Stimulated activated CD8-positive, alpha-beta memory T cell treated with anti-CD3 and anti-CD28 coated beads, Interleukin-4, amount 100 ng/mL, for 48 hours (primary cell): ENCODE measurements at regions not wholly inside any gene's neighbourhood (a gene's known extent, or its start where the extent isn't known, plus 50 kb on each side); places are given as distances from the start of the nearest gene placed in this dataset.
"Not testable (repeated sequence)": the region's sequence is repeated elsewhere in the genome, so short reads cannot be mapped to it uniquely, and the experiment has no call there.

ENCODE experiments used
- DNase-seq: peaks from one replicate; pipeline ENCODE4 v3.0.0-alpha.2; 2020

DNA sequence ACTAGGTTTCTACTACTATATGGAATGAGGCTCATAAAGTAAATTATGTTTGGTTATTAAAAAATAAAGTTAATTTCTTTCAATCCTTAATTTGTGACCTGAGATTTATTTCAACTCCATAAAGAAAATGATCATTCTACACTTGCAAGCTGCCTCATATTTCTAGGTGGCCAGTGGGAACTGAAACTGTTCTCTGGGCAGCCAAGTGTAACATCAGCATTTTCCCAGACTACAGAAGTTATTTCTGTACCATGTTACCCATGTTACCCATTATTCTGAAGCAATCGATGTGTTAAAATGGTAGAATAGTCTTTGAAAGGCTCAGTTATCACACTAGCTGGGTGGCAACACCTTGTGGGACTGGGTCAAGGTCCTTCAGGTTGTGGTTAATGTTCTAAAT lies 139.3 kb upstream of the FBXO11 start:
- no peak for DNase-seq

DNA sequence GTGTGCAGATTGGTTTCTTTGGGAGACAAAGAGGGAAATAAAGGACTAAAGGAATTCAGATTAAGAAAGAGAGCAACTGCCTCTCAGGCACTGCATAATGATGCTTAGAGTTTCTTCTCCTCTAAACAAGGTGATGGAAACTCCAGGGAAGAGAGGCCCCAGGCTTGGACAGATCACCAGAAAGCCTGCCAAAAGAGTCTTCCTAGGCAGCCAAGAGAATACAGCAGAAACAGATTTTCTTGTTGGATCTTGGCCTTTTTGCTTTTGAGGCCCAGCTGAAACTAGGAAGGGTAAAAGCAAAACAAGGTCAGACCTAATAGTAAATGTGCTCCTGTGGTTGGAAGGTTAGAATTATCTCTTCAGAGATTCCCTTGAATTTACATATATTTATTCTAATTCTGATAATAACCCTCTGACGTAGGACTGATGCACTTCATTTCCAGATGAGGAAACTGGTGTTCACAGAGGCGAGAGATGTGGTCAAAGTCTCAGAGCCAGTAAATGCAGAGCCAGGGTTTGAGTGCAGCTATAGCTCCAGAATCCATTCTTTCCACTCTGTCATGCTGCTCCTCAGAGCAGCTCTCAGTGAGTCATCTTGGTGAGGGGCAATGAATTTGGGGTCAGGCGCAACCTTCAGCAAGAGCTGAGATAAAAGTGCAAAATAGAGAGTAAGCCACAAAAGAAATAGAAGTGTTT lies 142.3 kb upstream of the FBXO11 start:
- DNase-seq: no peak

DNA sequence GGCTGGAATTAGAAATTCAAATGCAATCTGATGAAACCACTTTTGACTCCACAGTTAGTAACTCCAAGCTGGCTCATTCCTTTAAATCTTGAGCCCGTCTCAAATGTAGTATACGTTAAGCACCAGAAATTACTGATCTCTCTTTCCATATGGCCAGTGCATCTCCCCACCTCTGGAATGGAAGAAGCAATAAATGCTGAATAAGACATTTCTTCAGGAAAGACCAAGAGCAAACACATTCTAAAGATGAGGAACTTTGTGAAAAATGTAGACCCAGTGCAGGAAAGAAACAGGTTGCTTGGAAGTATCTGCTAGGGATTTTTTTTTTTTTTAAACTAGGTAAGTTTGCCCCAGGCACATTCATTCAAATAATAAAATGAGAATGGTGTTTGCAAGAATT lies 143.1 kb upstream of the FBXO11 start:
- no peak for DNase-seq

- no peak for DNase-seq
Measured at GRCh38 chr2:48050711-48051110, 144.4 kb upstream of the FBXO11 start.

DNA sequence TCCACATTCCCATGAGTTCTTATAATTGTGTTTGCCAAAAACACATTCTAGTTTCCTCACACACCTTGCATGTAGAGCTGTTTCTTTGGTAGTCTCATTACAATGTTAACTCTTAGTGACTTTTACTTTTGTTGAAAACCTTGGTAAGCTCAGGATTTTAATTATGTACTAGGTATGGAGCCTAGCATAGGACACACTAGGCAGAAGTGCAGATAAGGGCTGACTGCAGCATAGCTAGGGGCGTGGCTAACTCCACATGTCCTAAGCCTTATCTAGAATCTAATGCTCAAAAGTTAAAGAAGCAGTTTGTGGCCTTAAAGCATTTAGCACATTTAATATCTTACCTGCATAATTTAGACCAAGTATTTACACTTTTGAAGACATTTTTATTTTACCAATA lies 153.7 kb upstream of the FBXO11 start:
- DNase-seq: no peak

DNA sequence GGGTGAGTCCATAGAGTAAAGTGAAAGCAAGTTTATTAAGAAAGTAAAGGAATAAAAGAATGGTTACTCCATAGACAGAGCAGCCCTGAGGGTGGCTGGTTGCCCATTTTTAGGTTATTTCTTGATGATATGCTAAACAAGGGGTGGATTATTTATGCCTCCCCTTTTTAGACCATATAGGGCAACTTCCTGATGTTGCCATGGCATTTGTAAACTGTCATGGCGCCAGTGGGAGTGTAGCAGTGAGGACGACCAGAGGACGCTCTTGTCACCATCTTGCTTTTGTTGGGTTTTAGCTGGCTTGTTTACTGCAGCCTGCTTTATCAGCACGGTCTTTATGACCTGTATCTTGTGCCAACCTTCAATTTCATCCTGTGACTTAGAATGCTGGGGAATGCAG lies 155.4 kb upstream of the FBXO11 start:
- not testable (repeated sequence) for DNase-seq

DNA sequence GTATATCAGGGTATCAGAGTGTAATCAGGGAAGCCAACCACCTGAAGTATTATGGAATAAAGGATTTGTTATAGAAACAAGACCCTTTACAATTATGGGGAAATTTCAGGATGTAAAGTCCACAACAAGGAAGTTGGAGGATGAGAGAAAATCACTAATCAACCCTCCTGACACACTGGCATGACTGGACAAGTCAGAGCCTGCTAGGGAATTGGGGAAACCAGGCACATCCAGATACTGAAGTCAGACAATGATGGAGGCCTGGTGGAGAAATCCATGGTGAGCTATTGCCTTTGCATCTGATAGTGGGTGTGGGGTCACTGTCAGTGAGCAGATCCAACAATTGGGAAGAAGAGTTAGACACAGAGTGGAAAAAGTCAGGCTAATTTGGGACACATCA lies 158.8 kb upstream of the FBXO11 start:
- DNase-seq: no peak

DNA sequence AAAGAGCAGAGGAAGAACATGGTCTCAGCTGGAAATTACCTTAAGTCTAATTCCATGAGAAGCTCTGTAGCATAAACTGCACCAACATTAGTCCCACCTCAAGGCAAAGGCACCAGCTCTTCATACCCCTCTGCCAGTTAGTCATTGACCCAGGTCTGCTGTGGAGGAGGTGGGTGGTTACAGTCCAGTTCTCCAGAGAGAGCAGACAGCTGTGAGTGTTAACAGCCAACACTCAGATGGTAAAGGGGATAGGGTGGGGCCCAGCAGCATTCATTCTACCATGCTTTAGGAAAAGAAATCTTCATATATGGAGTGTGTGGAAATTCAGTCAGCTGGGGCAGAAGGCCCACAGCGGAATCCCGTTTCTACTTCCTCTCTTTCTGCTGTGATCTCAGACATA lies 159.7 kb upstream of the FBXO11 start:
- DNase-seq: no peak

GRCh38 chr2:48069769-48070168 lies 163.5 kb upstream of the FBXO11 start:
- DNase-seq: no peak

DNA sequence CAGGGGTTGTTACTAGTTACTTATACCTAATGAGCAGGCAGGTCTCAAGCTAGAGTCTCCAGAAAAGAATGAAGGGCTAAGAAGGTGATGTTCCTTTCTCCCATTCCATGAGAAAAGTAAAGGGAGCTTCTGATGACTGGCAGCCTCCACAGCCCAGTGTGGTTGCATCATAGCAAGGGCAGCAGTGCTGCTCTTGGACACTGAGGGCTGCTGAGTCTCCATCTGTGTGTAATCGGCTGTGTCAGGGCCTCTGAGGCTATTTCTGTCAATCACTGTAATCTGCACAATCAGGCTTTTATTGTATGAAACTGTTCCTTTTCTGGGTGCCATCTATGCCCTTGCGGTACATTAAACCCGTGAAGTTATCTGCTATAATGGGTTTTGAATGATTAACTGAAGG lies 164.1 kb upstream of the FBXO11 start:
- no peak for DNase-seq

- DNase-seq: no peak
Measured at GRCh38 chr2:48072583-48072982, 166.3 kb upstream of the FBXO11 start.

GRCh38 chr2:48075631-48076030 lies 169.3 kb upstream of the FBXO11 start:
- DNase-seq: no peak

DNA sequence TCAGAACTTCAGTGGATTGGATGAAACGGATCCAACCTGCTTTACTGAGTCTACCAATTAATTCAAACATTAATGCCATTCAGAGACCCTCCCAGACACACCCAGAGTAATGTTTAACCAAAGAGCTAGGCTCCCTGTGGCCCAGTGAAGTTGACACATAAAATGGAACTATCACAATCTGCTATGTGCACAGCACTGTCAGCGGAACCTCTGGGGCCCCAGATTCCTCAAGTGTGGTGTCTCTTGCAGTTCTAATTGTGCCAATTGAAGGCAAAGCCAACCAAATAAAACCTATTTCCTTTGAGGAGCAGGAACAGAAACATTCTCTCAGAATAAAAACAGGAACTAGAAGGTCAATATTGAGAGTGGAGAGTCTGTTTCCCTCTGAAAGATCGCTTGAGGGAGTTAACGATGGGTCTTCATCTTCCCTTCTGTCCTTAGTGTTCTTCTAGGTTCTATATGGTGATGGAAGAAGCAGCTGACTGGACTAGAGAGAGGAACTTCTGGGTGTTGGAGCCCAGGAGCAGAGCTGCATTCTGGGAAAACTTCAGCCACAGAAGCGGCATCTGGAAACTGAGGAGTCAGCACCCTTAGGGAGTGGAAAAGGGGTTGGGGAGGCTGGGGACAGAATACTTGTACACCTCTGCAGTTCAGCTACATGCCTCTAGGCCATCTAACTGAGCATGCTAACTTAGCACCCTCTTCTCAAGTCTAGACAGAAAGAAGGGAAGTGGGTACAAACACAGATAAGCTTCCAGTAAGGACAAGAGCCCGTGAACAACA lies 174.4 kb upstream of the FBXO11 start:
- DNase-seq: no peak

- no peak for DNase-seq
Measured at GRCh38 chr2:48081317-48081628, 175.0 kb upstream of the FBXO11 start.

GRCh38 chr2:48085888-48086287 lies 179.6 kb upstream of the FBXO11 start:
- no peak for DNase-seq

DNA sequence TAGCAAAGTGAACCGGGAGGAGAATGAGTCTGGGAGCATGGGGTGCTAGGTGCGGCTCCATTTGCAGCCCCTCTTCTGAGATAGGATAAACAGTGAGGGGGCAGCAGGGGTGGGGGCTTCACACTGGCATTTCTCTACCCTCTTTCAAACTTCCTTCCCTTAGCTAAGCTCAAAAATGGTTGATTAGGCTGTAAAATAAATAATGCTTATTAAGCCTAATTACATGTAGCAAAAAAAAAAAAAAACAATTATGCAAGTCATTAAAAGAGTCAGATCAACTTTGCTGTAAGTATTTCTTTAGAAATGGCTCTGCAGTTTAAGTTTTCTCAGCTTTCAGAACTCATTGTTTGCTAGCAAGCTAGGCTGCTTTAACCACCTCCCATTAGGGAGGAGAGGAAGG lies 182.7 kb upstream of the FBXO11 start:
- DNase-seq: no peak

GRCh38 chr2:48089644-48090043 lies 183.3 kb upstream of the FBXO11 start:
- no peak for DNase-seq

- DNase-seq: no peak
Measured at GRCh38 chr2:48092846-48093803, 186.8 kb upstream of the FBXO11 start.

GRCh38 chr2:48096765-48097164 lies 190.5 kb upstream of the FBXO11 start:
- not testable (repeated sequence) for DNase-seq

- no peak for DNase-seq
Measured at GRCh38 chr2:48098539-48098938, 192.2 kb upstream of the FBXO11 start.

GRCh38 chr2:48104418-48104817 lies 198.1 kb upstream of the FBXO11 start:
- no peak for DNase-seq

GRCh38 chr2:48105848-48106247 lies 199.6 kb upstream of the FBXO11 start:
- DNase-seq: no peak

- DNase-seq: no peak
Measured at GRCh38 chr2:48107326-48107925, 201.1 kb upstream of the FBXO11 start.
